ENCODE measurements at regions not wholly inside any gene's neighbourhood (a gene's known extent, or its start where the extent isn't known, plus 50 kb on each side); places are given as distances from the start of the nearest gene placed in this dataset.

DNA sequence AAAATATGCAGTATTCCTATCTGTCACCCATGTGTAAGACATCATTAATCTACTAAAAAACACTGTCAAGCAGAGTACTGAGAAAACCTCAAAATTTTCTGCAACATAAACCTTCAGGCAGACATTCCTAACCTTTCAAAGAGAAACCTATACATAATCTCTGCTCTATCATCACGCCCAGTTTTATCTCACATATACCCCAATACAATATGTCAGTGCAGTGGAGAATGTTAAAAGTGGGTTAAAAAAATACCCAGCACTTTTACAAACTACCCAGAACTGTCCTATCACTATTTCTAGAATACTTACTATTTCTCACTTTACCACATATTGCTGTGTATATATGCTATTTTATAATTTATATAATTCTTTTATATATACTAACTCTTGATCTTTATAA, 922.0 kb upstream of the SORCS1 start:
- no peak for TF ChIP-seq POLR2A (IDR thresholded peaks at IDR 0.05)
- TF ChIP-seq, protein P1, sequence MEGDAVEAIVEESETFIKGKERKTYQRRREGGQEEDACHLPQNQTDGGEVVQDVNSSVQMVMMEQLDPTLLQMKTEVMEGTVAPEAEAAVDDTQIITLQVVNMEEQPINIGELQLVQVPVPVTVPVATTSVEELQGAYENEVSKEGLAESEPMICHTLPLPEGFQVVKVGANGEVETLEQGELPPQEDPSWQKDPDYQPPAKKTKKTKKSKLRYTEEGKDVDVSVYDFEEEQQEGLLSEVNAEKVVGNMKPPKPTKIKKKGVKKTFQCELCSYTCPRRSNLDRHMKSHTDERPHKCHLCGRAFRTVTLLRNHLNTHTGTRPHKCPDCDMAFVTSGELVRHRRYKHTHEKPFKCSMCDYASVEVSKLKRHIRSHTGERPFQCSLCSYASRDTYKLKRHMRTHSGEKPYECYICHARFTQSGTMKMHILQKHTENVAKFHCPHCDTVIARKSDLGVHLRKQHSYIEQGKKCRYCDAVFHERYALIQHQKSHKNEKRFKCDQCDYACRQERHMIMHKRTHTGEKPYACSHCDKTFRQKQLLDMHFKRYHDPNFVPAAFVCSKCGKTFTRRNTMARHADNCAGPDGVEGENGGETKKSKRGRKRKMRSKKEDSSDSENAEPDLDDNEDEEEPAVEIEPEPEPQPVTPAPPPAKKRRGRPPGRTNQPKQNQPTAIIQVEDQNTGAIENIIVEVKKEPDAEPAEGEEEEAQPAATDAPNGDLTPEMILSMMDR (IDR thresholded peaks at IDR 0.05): no peak
- TF ChIP-seq EP300 (IDR thresholded peaks at IDR 0.05): no peak

Measured in ovary (tissue), 3 donors.